Heart left ventricle (tissue), 13 donors: ENCODE measurements at regions not wholly inside any gene's neighbourhood (a gene's known extent, or its start where the extent isn't known, plus 50 kb on each side); places are given as distances from the start of the nearest gene placed in this dataset.

Experiments
- POLR2A ChIP-seq, 2 donors: fragments of 450-650 bp; IDR thresholded peaks; one replicate each; pipeline ENCODE4 v1.6.1; 2017; ENCODE audit warnings: antibody characterized with exemption in 2 of 2, mild to moderate bottlenecking in 2 of 2, moderate library complexity in 2 of 2
- TF ChIP-seq, protein P1 (sequence below), 12 donors: fragments of 200-600 bp; sonication (generic) in 4 of 12; IDR thresholded peaks; one replicate each; pipeline versions ENCODE4 v1.5.0 to v1.8.0; 2018 to 2022; ENCODE audit warnings: antibody characterized with exemption in 12 of 12, mild to moderate bottlenecking in 5 of 12
- donor health status: ischemic (EF 13 %, LVEDD 7.1; RV severe dilation, severe dysfunction).
- donor health status: DM: no; HTN: yes; CAD: no.
- donor health status: DM: no; HTN: no; CAD: no.
- donor health status: ischemic (EF 25% LVEDD 6.9; RV normal size, moderate dysfunction).
- donor health status: ischemic (EF 25% LVEDD 5.7; RV mildly dilated, moderate dysfunction).
- donor health status: ischemic (EF 35%, LVEDD 5.7; RV mildly dilated, moderate dysfunction).
- donor health status: nonischemic (EF 11% LVEDD 7.7; RV severe dilation, severe dysfunction).
- donor health status: DM: yes; HTN: yes; CAD: no.
- donor health status: PGD.
- donor health status: ischemic (EF 29% LVEDD 5.4; RV normal size, mild dysfunction).
- donor health status: nonischemic (EF 23%, LVEDD 6.1; RV moderate dilation, normal function).

DNA sequence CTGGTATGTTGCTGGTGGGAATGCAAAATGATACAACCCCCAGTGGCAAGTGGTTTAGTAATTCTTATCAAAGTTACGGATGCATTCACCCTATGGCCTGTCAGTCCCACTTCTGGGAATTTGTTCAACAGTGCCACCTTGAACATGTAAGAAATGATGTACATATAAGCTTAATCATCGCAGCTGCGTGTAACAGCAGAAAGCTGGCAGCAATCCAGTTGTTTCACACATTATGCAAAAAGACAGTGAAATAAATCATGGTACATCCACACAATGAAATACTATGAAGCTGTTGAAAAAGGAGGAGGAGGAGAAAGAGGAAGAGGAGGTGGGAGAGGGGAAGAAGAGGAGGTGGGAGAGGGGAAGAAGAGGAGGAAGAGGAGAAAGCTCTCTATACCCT is 76.2 kb upstream of the MYL10 start:
- TF ChIP-seq, protein P1, sequence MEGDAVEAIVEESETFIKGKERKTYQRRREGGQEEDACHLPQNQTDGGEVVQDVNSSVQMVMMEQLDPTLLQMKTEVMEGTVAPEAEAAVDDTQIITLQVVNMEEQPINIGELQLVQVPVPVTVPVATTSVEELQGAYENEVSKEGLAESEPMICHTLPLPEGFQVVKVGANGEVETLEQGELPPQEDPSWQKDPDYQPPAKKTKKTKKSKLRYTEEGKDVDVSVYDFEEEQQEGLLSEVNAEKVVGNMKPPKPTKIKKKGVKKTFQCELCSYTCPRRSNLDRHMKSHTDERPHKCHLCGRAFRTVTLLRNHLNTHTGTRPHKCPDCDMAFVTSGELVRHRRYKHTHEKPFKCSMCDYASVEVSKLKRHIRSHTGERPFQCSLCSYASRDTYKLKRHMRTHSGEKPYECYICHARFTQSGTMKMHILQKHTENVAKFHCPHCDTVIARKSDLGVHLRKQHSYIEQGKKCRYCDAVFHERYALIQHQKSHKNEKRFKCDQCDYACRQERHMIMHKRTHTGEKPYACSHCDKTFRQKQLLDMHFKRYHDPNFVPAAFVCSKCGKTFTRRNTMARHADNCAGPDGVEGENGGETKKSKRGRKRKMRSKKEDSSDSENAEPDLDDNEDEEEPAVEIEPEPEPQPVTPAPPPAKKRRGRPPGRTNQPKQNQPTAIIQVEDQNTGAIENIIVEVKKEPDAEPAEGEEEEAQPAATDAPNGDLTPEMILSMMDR (IDR thresholded peaks at IDR 0.05) = no peak
- TF ChIP-seq POLR2A (IDR thresholded peaks at IDR 0.05) = no peak
